GM12891 (cell line): ENCODE measurements at regions not wholly inside any gene's neighbourhood (a gene's known extent, or its start where the extent isn't known, plus 50 kb on each side); places are given as distances from the start of the nearest gene placed in this dataset.

ENCODE experiments used
- DNase-seq: peaks from one replicate; pipeline ENCODE4 v3.0.0; 2011; ENCODE audit warnings: low spot score; ENCODE audit not compliant: insufficient read length
- FAIRE-seq: peaks from 2 replicates; lab custom pipeline; 2011; peaks lifted over from hg19 to GRCh38; lab: Jason Lieb, UNC
- PAX5 ChIP-seq: IDR thresholded peaks from 2 replicates; pipeline ENCODE4 v1.6.1; 2011; ENCODE audit warnings: low read length, moderate library complexity, mild to moderate bottlenecking; ENCODE audit not compliant: insufficient read depth, severe bottlenecking
- POLR2A ChIP-seq: IDR thresholded peaks from 2 replicates; pipeline ENCODE4 v1.6.1; 2011; ENCODE audit warnings: low read depth, low read length, control low read depth
- POLR2AphosphoS5 ChIP-seq: IDR thresholded peaks from 2 replicates; pipeline ENCODE4 v1.6.1; 2011; ENCODE audit warnings: low read depth, low read length, control low read depth
- POU2F2 ChIP-seq: IDR thresholded peaks from 2 replicates; pipeline ENCODE4 v1.6.1; 2011; ENCODE audit warnings: low read depth, mild to moderate bottlenecking, control low read depth, low read length, moderate library complexity
- SPI1 ChIP-seq: IDR thresholded peaks from 2 replicates; pipeline ENCODE4 v1.6.1; 2011; ENCODE audit warnings: low read depth, low read length, control low read depth
- TAF1 ChIP-seq: IDR thresholded peaks from 2 replicates; pipeline ENCODE4 v1.6.1; 2011; ENCODE audit warnings: low read depth, low read length, control low read depth

GRCh38 chr6:141212296-141212695 lies 920.4 kb upstream of the GJE1 start:
- TF ChIP-seq TAF1 (no peak), SPI1 (no peak), POLR2A (no peak), PAX5 (no peak), POU2F2 (no peak), POLR2AphosphoS5 (no peak)
- FAIRE-seq (no peak), DNase-seq (no peak)

- TF ChIP-seq SPI1 (no peak), POLR2A (no peak), PAX5 (no peak), POU2F2 (no peak), TAF1 (no peak), POLR2AphosphoS5 (no peak)
- DNase-seq (no peak), FAIRE-seq (no peak)
Observed at GRCh38 chr6:141211845-141212244, 920.9 kb upstream of the GJE1 start.

- no peak for TF ChIP-seq TAF1
- TF ChIP-seq POLR2A, result no peak
- TF ChIP-seq POU2F2, result no peak
- no peak for TF ChIP-seq PAX5
- no peak for TF ChIP-seq POLR2AphosphoS5
- TF ChIP-seq SPI1, result no peak
- no peak for FAIRE-seq
- no peak for DNase-seq
Observed at GRCh38 chr6:141210901-141211300, 921.8 kb upstream of the GJE1 start.

GRCh38 chr6:141209890-141210289 lies 922.8 kb upstream of the GJE1 start:
- DNase-seq (no peak), FAIRE-seq (no peak)
- TF ChIP-seq TAF1 (no peak), POLR2AphosphoS5 (no peak), PAX5 (no peak), POU2F2 (no peak), SPI1 (no peak), POLR2A (no peak)

- no peak for FAIRE-seq
Observed at GRCh38 chr6:141208101-141208500, 924.6 kb upstream of the GJE1 start.

GRCh38 chr6:141203902-141204575 lies 928.7 kb upstream of the GJE1 start:
- FAIRE-seq (no peak), DNase-seq (no peak)
- no peak for TF ChIP-seq POLR2AphosphoS5
- no peak for TF ChIP-seq POLR2A
- TF ChIP-seq PAX5, result no peak
- TF ChIP-seq TAF1, result no peak
- no peak for TF ChIP-seq POU2F2
- TF ChIP-seq SPI1, result no peak

More at GRCh38 chr6:141208101-141208500, 924.6 kb upstream of the GJE1 start:
- no peak for DNase-seq
- TF ChIP-seq PAX5 (no peak), TAF1 (no peak), SPI1 (no peak), POLR2A (no peak), POLR2AphosphoS5 (no peak), POU2F2 (no peak)

- FAIRE-seq (no peak), DNase-seq (no peak)
- TF ChIP-seq POU2F2, result no peak
- no peak for TF ChIP-seq PAX5
- TF ChIP-seq TAF1, result no peak
- TF ChIP-seq SPI1, result no peak
- no peak for TF ChIP-seq POLR2AphosphoS5
- no peak for TF ChIP-seq POLR2A
Observed at GRCh38 chr6:141202626-141203025, 930.1 kb upstream of the GJE1 start.

- no peak for FAIRE-seq
- DNase-seq, result no peak
- TF ChIP-seq PAX5 (no peak), POU2F2 (no peak), SPI1 (no peak), TAF1 (no peak), POLR2A (no peak), POLR2AphosphoS5 (no peak)
Observed at GRCh38 chr6:141199074-141199473, 933.7 kb upstream of the GJE1 start.

- DNase-seq (no peak), FAIRE-seq (no peak)
- TF ChIP-seq POLR2A, result no peak
- no peak for TF ChIP-seq PAX5
- no peak for TF ChIP-seq POLR2AphosphoS5
- TF ChIP-seq TAF1, result no peak
- TF ChIP-seq POU2F2, result no peak
- TF ChIP-seq SPI1, result no peak
Observed at GRCh38 chr6:141195251-141195832, 937.4 kb upstream of the GJE1 start.
